ENCODE measurements at regions not wholly inside any gene's neighbourhood (a gene's known extent, or its start where the extent isn't known, plus 50 kb on each side); places are given as distances from the start of the nearest gene placed in this dataset.

- DNase-seq: no peak
These were observed 305.4 kb upstream of the HS6ST1 start for GRCh38 chr2:128623776-128624761.

DNA sequence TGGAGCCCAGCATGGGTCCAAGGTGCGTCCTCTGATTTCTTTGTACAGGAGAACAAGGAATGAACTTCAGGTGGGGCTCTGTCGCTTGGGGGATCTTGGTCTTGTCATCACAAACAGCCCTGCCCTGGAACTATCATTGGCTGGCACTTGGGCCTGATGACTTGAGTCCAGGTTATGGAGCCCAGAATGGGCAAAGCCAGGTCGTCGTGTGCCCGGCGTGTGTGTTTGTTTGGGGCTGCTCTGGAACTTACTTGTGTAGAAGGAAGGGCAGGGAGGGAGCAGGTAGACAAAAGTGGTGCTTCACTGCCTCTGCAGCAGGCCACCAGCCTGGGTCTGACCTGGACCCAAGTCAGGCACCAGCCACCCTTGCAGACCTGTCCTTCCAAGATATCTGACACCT lies 306.3 kb upstream of the HS6ST1 start:
- DNase-seq: no peak

DNA sequence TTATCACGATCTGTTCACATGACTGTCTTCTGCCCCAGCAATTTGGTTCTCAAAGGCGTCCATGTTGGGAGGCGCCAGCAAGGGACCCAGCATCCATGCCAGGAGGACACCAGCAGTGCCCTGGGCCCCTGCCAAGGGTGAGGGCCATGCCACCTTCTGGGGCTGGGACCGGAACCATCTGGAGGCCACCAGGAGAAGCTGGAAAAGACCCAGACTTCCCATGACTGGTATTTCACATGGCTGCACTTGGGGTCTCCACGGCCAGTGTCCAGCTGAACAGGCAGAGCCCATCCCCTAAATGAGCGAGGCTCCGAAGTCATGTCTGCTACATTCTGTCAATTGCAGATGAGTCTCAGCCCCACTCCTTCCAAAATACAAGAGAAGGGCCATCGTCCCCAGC lies 306.8 kb upstream of the HS6ST1 start:
- DNase-seq: no peak

DNA sequence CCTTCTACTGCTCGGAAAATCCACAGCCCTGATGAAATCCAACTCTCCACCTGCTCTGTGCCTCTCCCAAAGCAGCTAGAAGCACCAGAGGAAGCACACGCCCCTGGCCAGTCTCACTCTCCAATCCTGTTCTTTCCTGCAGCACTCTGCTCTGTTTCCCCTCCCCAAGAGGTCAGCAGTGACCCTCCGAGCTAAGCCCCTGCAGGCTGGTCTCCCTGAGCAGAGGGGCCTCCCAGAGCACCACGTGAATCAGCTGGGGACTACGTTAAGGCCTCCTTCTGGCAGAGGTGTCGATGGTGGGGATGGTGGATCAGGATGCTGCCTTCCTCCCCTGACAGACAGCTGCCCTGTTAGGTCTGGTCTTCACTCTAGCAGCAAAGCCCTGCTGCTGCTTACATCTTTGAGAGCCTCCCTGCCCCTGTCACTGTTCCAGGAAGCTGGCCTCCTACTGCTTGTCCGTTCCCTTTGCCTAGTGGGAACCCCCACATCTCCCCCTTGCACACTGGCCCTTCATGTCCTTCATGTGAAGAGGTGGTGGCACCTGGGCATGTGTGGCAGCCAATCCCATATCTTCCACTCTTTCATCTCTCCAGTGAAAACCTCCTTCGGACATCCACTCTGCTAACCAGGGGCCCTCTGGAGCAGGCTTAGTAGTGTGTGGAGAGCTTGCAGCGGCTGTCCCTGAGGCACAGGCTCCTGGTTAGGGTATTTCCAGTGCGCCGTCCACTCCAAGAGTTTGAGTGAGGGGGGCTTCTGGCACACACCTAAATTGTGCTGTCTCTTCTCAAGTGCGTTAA lies 307.5 kb upstream of the HS6ST1 start:
- DNase-seq: no peak

DNA sequence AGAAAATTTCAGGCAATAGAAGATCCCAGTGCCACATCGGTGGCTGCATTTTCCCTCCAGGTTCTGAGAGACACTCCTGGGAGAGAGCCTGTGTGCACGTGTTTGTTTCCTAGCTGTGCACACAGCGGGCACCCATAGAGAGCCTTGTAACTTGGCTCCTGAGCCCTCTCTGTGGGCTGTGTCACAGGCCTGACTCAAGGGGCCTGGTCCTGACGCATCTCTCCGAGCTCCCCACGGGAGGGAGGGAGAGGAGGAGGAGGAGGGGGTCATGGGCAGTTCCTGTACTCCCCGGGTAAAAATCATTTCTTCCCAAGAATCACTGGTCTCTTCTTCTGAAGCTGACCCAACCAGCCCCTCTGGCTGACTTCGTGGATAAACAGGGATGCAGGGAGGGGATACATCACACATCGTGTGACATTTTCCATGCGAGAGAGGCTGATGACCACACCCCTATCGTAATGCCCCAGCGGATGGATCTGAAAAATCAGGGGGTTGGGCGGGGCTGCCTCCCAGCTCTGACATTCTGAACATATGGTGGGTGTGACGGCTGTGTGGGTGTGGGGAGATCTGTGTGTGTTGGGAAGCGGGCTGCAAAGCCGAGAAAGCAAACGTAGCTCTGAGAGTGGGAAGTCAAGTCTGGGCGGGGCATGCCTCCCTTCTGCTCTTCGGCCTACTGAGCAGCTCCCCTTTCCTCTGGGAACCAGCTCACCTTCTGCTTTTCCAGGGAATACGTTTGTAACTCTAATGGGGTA lies 308.3 kb upstream of the HS6ST1 start:
- no peak for DNase-seq

- no peak for DNase-seq
These were observed 309.5 kb upstream of the HS6ST1 start for GRCh38 chr2:128628206-128628605.

- no peak for DNase-seq
These were observed 310.3 kb upstream of the HS6ST1 start for GRCh38 chr2:128628996-128629395.

DNA sequence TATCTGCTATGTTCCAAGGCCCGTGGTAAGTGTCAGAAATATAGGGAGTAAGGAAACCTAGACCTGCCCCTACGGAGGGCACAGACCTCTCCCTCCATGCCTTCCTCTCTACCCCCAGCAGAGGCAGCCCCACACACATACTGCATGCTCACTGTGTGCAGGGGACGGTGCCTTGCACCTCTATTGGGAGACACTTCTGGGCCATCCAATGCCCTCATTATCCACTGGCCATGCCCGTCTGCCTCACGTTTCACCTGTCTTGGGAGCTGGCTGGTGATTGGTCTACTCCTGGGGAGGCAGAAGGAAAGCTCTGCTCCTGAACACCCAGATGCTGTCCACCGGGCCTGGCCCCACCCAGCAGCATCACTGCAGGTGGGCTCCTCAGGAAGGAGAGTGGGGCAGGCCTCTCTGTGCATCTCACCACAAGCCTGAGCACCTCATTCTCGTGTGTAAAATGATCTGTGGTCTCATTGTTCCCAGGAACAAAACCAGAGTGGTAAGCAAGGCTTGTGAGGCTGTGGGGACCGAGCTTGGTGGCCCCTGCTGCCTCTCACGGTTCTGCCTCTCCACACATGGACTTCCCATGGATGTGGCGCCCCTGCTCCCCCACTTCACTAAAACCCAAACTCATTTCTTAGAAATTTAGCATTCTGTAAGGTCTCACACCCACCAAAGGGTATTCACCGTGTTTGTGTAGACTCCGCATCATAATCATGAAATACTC lies 312.5 kb upstream of the HS6ST1 start:
- no peak for DNase-seq

DNA sequence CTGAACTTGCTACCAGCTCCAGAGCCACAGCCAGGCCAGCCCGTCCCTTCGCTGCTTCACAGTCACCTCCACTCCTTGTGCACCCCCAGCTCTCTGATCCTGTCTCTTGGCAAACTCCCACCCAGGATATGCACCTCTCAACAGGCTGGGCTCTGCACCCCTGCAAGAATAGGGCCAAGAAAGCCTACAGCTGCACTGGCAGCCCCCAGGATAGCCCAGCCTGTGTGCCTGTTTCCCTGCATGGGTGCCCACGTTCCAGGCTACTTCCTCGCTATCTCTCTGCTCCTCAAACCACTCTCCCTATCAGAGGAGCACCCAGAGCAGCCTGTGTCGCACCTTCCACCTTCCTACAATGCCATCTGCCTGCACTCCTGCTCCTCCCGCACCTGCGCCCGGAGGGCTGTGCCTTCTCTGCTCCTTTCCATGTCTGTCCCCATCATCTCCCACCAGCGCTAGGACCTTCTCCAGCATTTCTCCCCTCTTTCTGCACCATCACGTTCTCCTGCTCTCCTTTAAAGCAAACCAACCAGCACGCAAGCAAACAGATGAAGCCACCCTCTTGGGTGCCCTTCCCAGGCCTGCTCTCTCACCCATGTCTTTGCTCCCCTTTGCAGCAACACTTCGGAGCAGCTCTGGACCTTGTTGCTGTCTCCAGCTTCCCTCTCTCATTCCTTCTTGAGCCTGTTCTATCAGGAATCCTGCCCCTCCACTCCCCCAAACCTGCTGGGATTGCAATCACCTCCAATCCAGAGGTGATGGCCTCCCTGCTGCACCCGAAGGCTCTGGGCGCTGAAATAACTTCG lies 313.2 kb upstream of the HS6ST1 start:
- no peak for DNase-seq

GRCh38 chr2:128632501-128632800 lies 313.8 kb upstream of the HS6ST1 start:
- no peak for DNase-seq

- DNase-seq: no peak
These were observed 314.8 kb upstream of the HS6ST1 start for GRCh38 chr2:128633501-128633900.

GRCh38 chr2:128635361-128635900 lies 316.8 kb upstream of the HS6ST1 start:
- DNase-seq: no peak

DNA sequence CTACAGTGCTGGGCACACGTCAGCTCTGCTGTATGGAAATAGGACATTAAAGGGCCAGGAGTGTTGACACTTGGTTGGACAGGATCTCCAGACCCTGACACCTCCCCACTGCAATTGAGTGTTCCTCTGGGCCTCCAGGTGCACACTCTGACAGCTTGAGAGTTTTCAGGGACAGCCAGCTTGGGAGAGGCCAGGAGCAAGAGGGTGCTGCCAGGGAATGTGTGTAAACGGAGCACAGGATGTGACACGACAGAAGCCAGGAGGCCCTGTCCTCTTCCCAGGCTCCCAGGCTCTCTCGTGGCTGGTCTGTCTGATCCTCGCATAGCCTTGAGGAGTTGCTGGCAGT lies 318.1 kb upstream of the HS6ST1 start:
- DNase-seq: no peak

- DNase-seq: no peak
These were observed 318.9 kb upstream of the HS6ST1 start for GRCh38 chr2:128637481-128638155.

GRCh38 chr2:128638341-128639119 lies 319.9 kb upstream of the HS6ST1 start:
- no peak for DNase-seq

DNA sequence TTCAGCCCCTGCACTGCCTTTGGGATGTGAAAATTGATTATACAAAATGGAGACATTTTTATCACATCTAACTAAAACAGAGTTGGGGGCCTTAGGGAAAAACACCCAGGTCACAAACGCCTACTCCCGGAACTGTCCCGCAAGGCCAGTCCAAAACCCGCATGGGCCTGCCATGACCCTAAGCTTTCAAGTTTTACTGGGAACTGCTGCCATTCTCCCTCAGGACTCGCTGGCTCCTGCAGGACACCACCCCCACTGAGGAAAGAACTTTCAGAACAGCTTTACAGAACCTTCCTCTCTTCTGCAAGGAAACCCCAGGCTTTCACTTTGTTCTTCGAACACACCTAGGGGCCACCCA lies 320.4 kb upstream of the HS6ST1 start:
- DNase-seq: no peak

DNA sequence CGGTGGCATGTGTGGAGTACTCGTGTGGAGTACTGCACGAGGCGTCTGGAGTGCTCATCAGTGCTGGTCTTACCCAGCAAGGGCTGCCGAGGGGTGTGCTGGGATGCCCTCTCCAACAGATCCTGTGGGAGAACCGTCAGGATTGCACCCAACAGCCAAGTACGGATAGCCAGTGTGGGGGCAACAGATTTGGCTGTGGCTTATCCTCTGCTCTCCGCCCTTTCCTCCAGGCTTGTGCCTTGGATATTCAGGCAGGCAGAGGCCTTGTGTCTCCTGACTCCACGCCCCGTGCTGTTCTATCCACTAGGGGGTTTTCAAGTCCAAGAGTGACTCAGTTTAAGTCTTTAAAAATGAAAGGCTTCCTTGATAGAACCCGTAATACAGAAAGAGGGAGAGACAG lies 321.0 kb upstream of the HS6ST1 start:
- no peak for DNase-seq

GRCh38 chr2:128640166-128640844 lies 321.6 kb upstream of the HS6ST1 start:
- DNase-seq: no peak

GRCh38 chr2:128640845-128641360 lies 322.2 kb upstream of the HS6ST1 start:
- DNase-seq: no peak

All from T-helper 9 cell (primary cell).